CD4-positive, alpha-beta T cell (primary cell): ENCODE measurements at regions not wholly inside any gene's neighbourhood (a gene's known extent, or its start where the extent isn't known, plus 50 kb on each side); places are given as distances from the start of the nearest gene placed in this dataset.

ENCODE experiments used
- ATAC-seq: fragments of 200-7000 bp; cut with Tn5 transposase; one replicate; pipeline ENCODE4 v1.10.0; 2022; ENCODE audit warnings: mild to moderate bottlenecking; ENCODE audit not compliant: poor library complexity
- CTCF ChIA-PET: fragments of 350-600 bp; sonication (Branson Sonifier 250); formaldehyde crosslinking; loops from one replicate; lab custom pipeline; 2021; ENCODE audit warnings: antibody characterized with exemption, inconsistent platforms; lab: Charles Lee
- POLR2A ChIA-PET: fragments of 350-600 bp; sonication (Branson Sonifier 250); formaldehyde crosslinking; loops from one replicate; lab custom pipeline; 2021; ENCODE audit warnings: antibody characterized with exemption, inconsistent platforms; lab: Charles Lee
- DNase-seq, 14 experiments: peaks; one replicate each; pipeline ENCODE4 v3.0.0-alpha.2; 2013 to 2020; ENCODE audit warnings: mixed read lengths in 2 of 14
- H3K27ac ChIP-seq, 2 donors: one replicate each; pipeline versions ENCODE4 v1.5.1 to v1.7.0; 2013; ENCODE audit warnings: low read length in 2 of 2, low read depth in 1 of 2, mild to moderate bottlenecking in 1 of 2
- H3K27me3 ChIP-seq, 2 experiments: 1 replicate in 1 of 2; 2 replicates in 1 of 2; pipeline versions ENCODE4 v1.6.1 to v1.7.0; 2013; ENCODE audit warnings: low read length in 2 of 2, control low read depth in 1 of 2, mild to moderate bottlenecking in 1 of 2, moderate library complexity in 1 of 2; ENCODE audit not compliant: insufficient read depth in 2 of 2, control insufficient read depth in 1 of 2
- H3K36me3 ChIP-seq: one replicate; pipeline ENCODE4 v1.6.1; 2013; ENCODE audit warnings: low read length, control low read depth; ENCODE audit not compliant: insufficient read depth
- H3K4me1 ChIP-seq: one replicate; pipeline ENCODE4 v1.6.1; 2013; ENCODE audit warnings: low read length, control low read depth; ENCODE audit not compliant: insufficient read depth
- H3K4me3 ChIP-seq: one replicate; pipeline ENCODE4 v1.5.1; 2013; ENCODE audit warnings: mild to moderate bottlenecking, low read length, moderate library complexity
- H3K9me3 ChIP-seq, 2 experiments: 1 replicate in 1 of 2; 2 replicates in 1 of 2; pipeline versions ENCODE4 v1.6.1 to v1.7.0; 2013; ENCODE audit warnings: low read length in 2 of 2, mild to moderate bottlenecking in 2 of 2, control low read depth in 1 of 2, moderate library complexity in 1 of 2; ENCODE audit not compliant: control insufficient read depth in 1 of 2, insufficient read depth in 1 of 2
- H3K27ac Mint-ChIP-seq: one replicate; pipeline ENCODE4 v1.8.0; 2020; ENCODE audit warnings: mixed read lengths
- H3K27me3 Mint-ChIP-seq: one replicate; pipeline ENCODE4 v1.8.0; 2021; ENCODE audit warnings: mixed read lengths
- H3K36me3 Mint-ChIP-seq: one replicate; pipeline ENCODE4 v1.8.0; 2021; ENCODE audit warnings: low read depth, mixed read lengths
- H3K4me1 Mint-ChIP-seq: one replicate; pipeline ENCODE4 v1.8.0; 2021; ENCODE audit warnings: low read depth, mixed read lengths
- H3K4me3 Mint-ChIP-seq: one replicate; pipeline ENCODE4 v1.8.0; 2020; ENCODE audit warnings: mild to moderate bottlenecking, mixed read lengths
- H3K9me3 Mint-ChIP-seq: one replicate; pipeline ENCODE4 v1.8.0; 2020; ENCODE audit warnings: mixed read lengths
- CTCF ChIP-seq: fragments of 200-600 bp; IDR thresholded peaks from one replicate; pipeline ENCODE4 v1.8.0; 2022; ENCODE audit warnings: antibody characterized with exemption, mild to moderate bottlenecking
- intact Hi-C, 2 experiments: fragments of 100-400 bp; cut with DNase I in 1 of 2; cut with micrococcal nuclease in 1 of 2; formaldehyde crosslinking; loops; one replicate each; pipeline versions ENCODE4 v1.15.1 to v1.9.0; 2023 to 2025; cut with DNase I, micrococcal nuclease

GRCh38 chr12:34398706-34399630 lies 376.7 kb downstream of the ALG10 start:
- Histone ChIP-seq H3K9me3 (peaks cover 21 to 100% of the 10 kb centered on the region in 2 experiments), H3K4me3 (no peak overlapping the region), H3K4me1 (no peaks in the 10 kb centered on the region), H3K27me3 (no peaks in the 10 kb centered on the region), H3K36me3 (no peaks in the 10 kb centered on the region), H3K27ac (no peak overlapping the region)
- ChIA-PET CTCF (no interaction called here), POLR2A (no interaction called here)
- Mint-ChIP-seq H3K36me3 (no peaks in the 10 kb centered on the region), H3K9me3 (no peaks in the 10 kb centered on the region), H3K27ac (no peak overlapping the region), H3K27me3 (no peaks in the 10 kb centered on the region), H3K4me3 (no peak overlapping the region), H3K4me1 (no peaks in the 10 kb centered on the region)
- no peak for TF ChIP-seq CTCF
- peak in 5 of 14 experiments; percentile 0 to 25 (median 2) for DNase-seq
- intact Hi-C loops = no loop called here
- no peak for ATAC-seq

GRCh38 chr12:34399631-34400410 lies 377.5 kb downstream of the ALG10 start:
- Mint-ChIP-seq H3K4me1 (no peaks in the 10 kb centered on the region), H3K4me3 (no peak overlapping the region), H3K27me3 (no peaks in the 10 kb centered on the region), H3K36me3 (no peaks in the 10 kb centered on the region), H3K9me3 (no peaks in the 10 kb centered on the region), H3K27ac (no peak overlapping the region)
- H3K36me3 ChIP-seq = no peaks in the 10 kb centered on the region
- H3K4me3 ChIP-seq = no peak overlapping the region
- POLR2A ChIA-PET = no interaction called here
- no peak overlapping the region for H3K27ac ChIP-seq
- H3K27me3 ChIP-seq = no peaks in the 10 kb centered on the region
- DNase-seq (peak in 5 of 14 experiments; percentile 0 to 24 (median 3)), ATAC-seq (no peak)
- CTCF ChIA-PET = no interaction called here
- H3K9me3 ChIP-seq = peaks cover 19 to 100% of the 10 kb centered on the region in 2 experiments
- no peaks in the 10 kb centered on the region for H3K4me1 ChIP-seq
- intact Hi-C loops = no loop called here
- TF ChIP-seq CTCF = no peak

- Histone ChIP-seq H3K36me3 (no peaks in the 10 kb centered on the region), H3K27ac (no peak overlapping the region), H3K4me1 (no peaks in the 10 kb centered on the region), H3K4me3 (no peak overlapping the region), H3K27me3 (no peaks in the 10 kb centered on the region), H3K9me3 (peaks cover 21 to 100% of the 10 kb centered on the region in 2 experiments)
- CTCF ChIA-PET = no interaction called here
- no peaks in the 10 kb centered on the region for H3K4me1 Mint-ChIP-seq
- TF ChIP-seq CTCF = no peak
- POLR2A ChIA-PET = no interaction called here
- H3K36me3 Mint-ChIP-seq = no peaks in the 10 kb centered on the region
- no peak overlapping the region for H3K27ac Mint-ChIP-seq
- no peak for ATAC-seq
- DNase-seq = peak in 1 of 14 experiments; percentile 1
- no peaks in the 10 kb centered on the region for H3K27me3 Mint-ChIP-seq
- intact Hi-C loops = no loop called here
- no peaks in the 10 kb centered on the region for H3K9me3 Mint-ChIP-seq
- no peak overlapping the region for H3K4me3 Mint-ChIP-seq
Measured at GRCh38 chr12:34400411-34400881, 378.1 kb downstream of the ALG10 start.
